SU-DHL-6 (cell line): ENCODE measurements at regions not wholly inside any gene's neighbourhood (a gene's known extent, or its start where the extent isn't known, plus 50 kb on each side); places are given as distances from the start of the nearest gene placed in this dataset.

Experiments used
- EZH2phosphoT487 ChIP-seq: fragments of 200-600 bp; sonication (generic), shearing (Covaris generic); conservative IDR thresholded peaks from 2 replicates; pipeline ENCODE4 v1.6.1; 2018; ENCODE audit warnings: mild to moderate bottlenecking, antibody characterized with exemption, low read length, moderate library complexity, mixed read lengths
- TF ChIP-seq, protein P1 (sequence below): fragments of 200-600 bp; sonication (generic); IDR thresholded peaks from one replicate; pipeline ENCODE4 v1.5.1; 2017; ENCODE audit warnings: antibody characterized with exemption, mild to moderate bottlenecking, low read length, moderate library complexity; ENCODE audit not compliant: insufficient read depth, poor library complexity, severe bottlenecking

DNA sequence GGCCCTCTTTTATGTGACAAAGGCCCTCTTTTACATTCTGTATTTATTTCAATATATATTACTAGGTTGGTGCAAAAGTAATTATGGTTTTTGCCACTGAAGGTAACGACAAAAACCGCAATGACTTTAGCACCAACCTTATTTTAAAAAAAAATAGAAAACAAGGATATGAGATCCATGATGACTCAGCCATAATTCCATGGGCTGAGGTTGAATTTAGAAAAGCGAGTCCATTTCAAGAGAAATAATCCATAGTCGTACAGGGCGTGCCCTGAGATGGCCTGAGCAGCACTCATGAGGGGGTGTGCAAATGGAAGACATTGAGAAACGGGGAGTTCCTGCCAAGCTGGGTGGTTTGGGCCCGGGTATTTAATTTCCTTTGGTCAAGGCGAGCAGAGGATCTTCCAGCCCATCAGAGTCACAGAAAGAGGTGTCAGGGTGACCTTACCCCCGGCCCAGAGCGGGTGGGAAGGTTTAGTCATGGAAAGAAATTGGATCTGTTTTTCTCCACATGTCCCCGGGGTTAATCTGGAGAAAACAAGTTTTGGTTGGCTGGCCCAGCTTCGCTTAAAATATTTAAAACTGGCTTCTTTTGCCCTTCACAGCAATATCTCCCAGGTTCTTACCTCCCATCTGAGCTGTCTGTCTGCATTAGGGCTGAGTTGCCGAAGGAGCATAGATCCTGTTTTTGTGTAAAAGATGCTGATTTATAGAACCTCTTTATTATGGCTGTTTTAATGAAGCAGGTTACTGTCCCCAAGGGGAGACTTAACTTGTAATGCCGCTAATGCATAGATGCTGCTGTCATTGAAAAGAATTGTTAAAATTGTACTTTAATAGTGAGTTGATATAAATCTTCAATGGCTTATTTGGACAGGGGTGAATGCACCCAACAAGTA is 255.6 kb downstream of the PREX1 start:
- TF ChIP-seq, protein P1, sequence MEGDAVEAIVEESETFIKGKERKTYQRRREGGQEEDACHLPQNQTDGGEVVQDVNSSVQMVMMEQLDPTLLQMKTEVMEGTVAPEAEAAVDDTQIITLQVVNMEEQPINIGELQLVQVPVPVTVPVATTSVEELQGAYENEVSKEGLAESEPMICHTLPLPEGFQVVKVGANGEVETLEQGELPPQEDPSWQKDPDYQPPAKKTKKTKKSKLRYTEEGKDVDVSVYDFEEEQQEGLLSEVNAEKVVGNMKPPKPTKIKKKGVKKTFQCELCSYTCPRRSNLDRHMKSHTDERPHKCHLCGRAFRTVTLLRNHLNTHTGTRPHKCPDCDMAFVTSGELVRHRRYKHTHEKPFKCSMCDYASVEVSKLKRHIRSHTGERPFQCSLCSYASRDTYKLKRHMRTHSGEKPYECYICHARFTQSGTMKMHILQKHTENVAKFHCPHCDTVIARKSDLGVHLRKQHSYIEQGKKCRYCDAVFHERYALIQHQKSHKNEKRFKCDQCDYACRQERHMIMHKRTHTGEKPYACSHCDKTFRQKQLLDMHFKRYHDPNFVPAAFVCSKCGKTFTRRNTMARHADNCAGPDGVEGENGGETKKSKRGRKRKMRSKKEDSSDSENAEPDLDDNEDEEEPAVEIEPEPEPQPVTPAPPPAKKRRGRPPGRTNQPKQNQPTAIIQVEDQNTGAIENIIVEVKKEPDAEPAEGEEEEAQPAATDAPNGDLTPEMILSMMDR, result no peak
- no peak for TF ChIP-seq EZH2phosphoT487
